ENCODE measurements at regions not wholly inside any gene's neighbourhood (a gene's known extent, or its start where the extent isn't known, plus 50 kb on each side); places are given as distances from the start of the nearest gene placed in this dataset.

GRCh38 chr11:45429719-45430118 is 143.6 kb upstream of the SYT13 start:
- Mint-ChIP-seq H3K4me1 (ENCODE audit: low read depth, unreplicated experiment) (no peaks in the 10 kb centered on the region), H3K4me3 (ENCODE audit: low read depth, unreplicated experiment) (no peak overlapping the region), H3K27ac (ENCODE audit: unreplicated experiment) (no peak overlapping the region), H3K27me3 (ENCODE audit: unreplicated experiment) (peaks cover 93% of the 10 kb centered on the region), H3K9me3 (ENCODE audit: low read depth, unreplicated experiment) (no peaks in the 10 kb centered on the region), H3K36me3 (ENCODE audit: insufficient read depth, unreplicated experiment) (no peaks in the 10 kb centered on the region)
- CTCF ChIA-PET, result no interaction called here
- no peak for DNase-seq
- no peak for TF ChIP-seq CTCF (IDR thresholded peaks at IDR 0.05; ENCODE audit: unreplicated experiment)
- intact Hi-C loops (cut with micrococcal nuclease; ENCODE audit: unreplicated experiment), result no loop called here
- BruUV-seq (replicated peaks), result no TSS peak

GRCh38 chr11:45428541-45429230 is 142.5 kb upstream of the SYT13 start:
- peaks cover 93% of the 10 kb centered on the region for H3K27me3 Mint-ChIP-seq (ENCODE audit: unreplicated experiment)
- no peak for DNase-seq
- no peaks in the 10 kb centered on the region for H3K36me3 Mint-ChIP-seq (ENCODE audit: insufficient read depth, unreplicated experiment)
- H3K27ac Mint-ChIP-seq (ENCODE audit: unreplicated experiment), result no peak overlapping the region
- BruUV-seq (replicated peaks), result no TSS peak
- no peaks in the 10 kb centered on the region for H3K9me3 Mint-ChIP-seq (ENCODE audit: low read depth, unreplicated experiment)
- CTCF ChIA-PET, result no interaction called here
- intact Hi-C loops (cut with micrococcal nuclease; ENCODE audit: unreplicated experiment), result no loop called here
- no peak for TF ChIP-seq CTCF (IDR thresholded peaks at IDR 0.05; ENCODE audit: unreplicated experiment)
- no peak overlapping the region for H3K4me3 Mint-ChIP-seq (ENCODE audit: low read depth, unreplicated experiment)
- H3K4me1 Mint-ChIP-seq (ENCODE audit: low read depth, unreplicated experiment), result no peaks in the 10 kb centered on the region

- intact Hi-C loops (cut with micrococcal nuclease; ENCODE audit: unreplicated experiment), result no loop called here
- no peak for TF ChIP-seq CTCF (IDR thresholded peaks at IDR 0.05; ENCODE audit: unreplicated experiment)
- H3K27me3 Mint-ChIP-seq (ENCODE audit: unreplicated experiment), result peaks cover 98% of the 10 kb centered on the region
- no peaks in the 10 kb centered on the region for H3K36me3 Mint-ChIP-seq (ENCODE audit: insufficient read depth, unreplicated experiment)
- no peaks in the 10 kb centered on the region for H3K4me1 Mint-ChIP-seq (ENCODE audit: low read depth, unreplicated experiment)
- no peak overlapping the region for H3K4me3 Mint-ChIP-seq (ENCODE audit: low read depth, unreplicated experiment)
- H3K27ac Mint-ChIP-seq (ENCODE audit: unreplicated experiment), result no peak overlapping the region
- BruUV-seq (replicated peaks), result no TSS peak
- no peak for DNase-seq
- no peaks in the 10 kb centered on the region for H3K9me3 Mint-ChIP-seq (ENCODE audit: low read depth, unreplicated experiment)
- CTCF ChIA-PET, result no interaction called here
Measured at GRCh38 chr11:45428116-45428515, 142.0 kb upstream of the SYT13 start.

GRCh38 chr11:45424411-45425180 is 138.5 kb upstream of the SYT13 start:
- no peak for TF ChIP-seq CTCF (IDR thresholded peaks at IDR 0.05; ENCODE audit: unreplicated experiment)
- no peak for DNase-seq
- H3K9me3 Mint-ChIP-seq (ENCODE audit: low read depth, unreplicated experiment), result no peaks in the 10 kb centered on the region
- intact Hi-C loops (cut with micrococcal nuclease; ENCODE audit: unreplicated experiment), result no loop called here
- H3K36me3 Mint-ChIP-seq (ENCODE audit: insufficient read depth, unreplicated experiment), result no peaks in the 10 kb centered on the region
- CTCF ChIA-PET, result no interaction called here
- BruUV-seq (replicated peaks), result no TSS peak
- no peak overlapping the region for H3K27ac Mint-ChIP-seq (ENCODE audit: unreplicated experiment)
- H3K27me3 Mint-ChIP-seq (ENCODE audit: unreplicated experiment), result peaks cover 90% of the 10 kb centered on the region
- no peak overlapping the region for H3K4me3 Mint-ChIP-seq (ENCODE audit: low read depth, unreplicated experiment)
- no peaks in the 10 kb centered on the region for H3K4me1 Mint-ChIP-seq (ENCODE audit: low read depth, unreplicated experiment)

Measured in Calu3 (cell line).